ENCODE measurements at regions not wholly inside any gene's neighbourhood (a gene's known extent, or its start where the extent isn't known, plus 50 kb on each side); places are given as distances from the start of the nearest gene placed in this dataset.

- no peak overlapping the region for H3K4me3 ChIP-seq (ENCODE audit: low read depth, low read length)
- TF ChIP-seq CTCF (conservative IDR thresholded peaks at IDR 0.05; ENCODE audit: low read depth, low read length), result no peak
- DNase-seq (ENCODE audit: low read depth), result no peak
Observed at GRCh38 chr5:33212900-33213299, 227.9 kb upstream of the TARS1 start.

GRCh38 chr5:33223563-33224284 is 217.0 kb upstream of the TARS1 start:
- no peak overlapping the region for H3K4me3 ChIP-seq (ENCODE audit: low read depth, low read length)
- DNase-seq (ENCODE audit: low read depth), result no peak
- TF ChIP-seq CTCF (conservative IDR thresholded peaks at IDR 0.05; ENCODE audit: low read depth, low read length), result no peak

GRCh38 chr5:33224285-33224961 is 216.3 kb upstream of the TARS1 start:
- no peak for DNase-seq (ENCODE audit: low read depth)
- no peak for TF ChIP-seq CTCF (conservative IDR thresholded peaks at IDR 0.05; ENCODE audit: low read depth, low read length)
- H3K4me3 ChIP-seq (ENCODE audit: low read depth, low read length), result no peak overlapping the region

- no peak for TF ChIP-seq CTCF (conservative IDR thresholded peaks at IDR 0.05; ENCODE audit: low read depth, low read length)
- H3K4me3 ChIP-seq (ENCODE audit: low read depth, low read length), result no peak overlapping the region
- DNase-seq (ENCODE audit: low read depth), result no peak
Observed at GRCh38 chr5:33227247-33227646, 213.5 kb upstream of the TARS1 start.

- TF ChIP-seq CTCF (conservative IDR thresholded peaks at IDR 0.05; ENCODE audit: low read depth, low read length), result no peak
- no peak for DNase-seq (ENCODE audit: low read depth)
- no peak overlapping the region for H3K4me3 ChIP-seq (ENCODE audit: low read depth, low read length)
Observed at GRCh38 chr5:33227746-33228145, 213.0 kb upstream of the TARS1 start.

GRCh38 chr5:33228149-33228548 is 212.6 kb upstream of the TARS1 start:
- DNase-seq (ENCODE audit: low read depth), result no peak
- TF ChIP-seq CTCF (conservative IDR thresholded peaks at IDR 0.05; ENCODE audit: low read depth, low read length), result no peak
- H3K4me3 ChIP-seq (ENCODE audit: low read depth, low read length), result no peak overlapping the region

GRCh38 chr5:33229216-33229615 is 211.5 kb upstream of the TARS1 start:
- TF ChIP-seq CTCF (conservative IDR thresholded peaks at IDR 0.05; ENCODE audit: low read depth, low read length), result no peak
- no peak for DNase-seq (ENCODE audit: low read depth)
- H3K4me3 ChIP-seq (ENCODE audit: low read depth, low read length), result no peak overlapping the region

Data from choroid plexus epithelial cell (primary cell).